ENCODE measurements at regions not wholly inside any gene's neighbourhood (a gene's known extent, or its start where the extent isn't known, plus 50 kb on each side); places are given as distances from the start of the nearest gene placed in this dataset.

GRCh38 chr2:104428155-104428554, 425.8 kb upstream of the POU3F3 start:
- no peak for DNase-seq (ENCODE audit: extremely low spot score)
- ChIA-PET POLR2A (no interaction called here), CTCF (no interaction called here)
- no peak for TF ChIP-seq SP1 (IDR thresholded peaks at IDR 0.05)
- no peak for TF ChIP-seq FOXK2 (IDR thresholded peaks at IDR 0.05)
- TF ChIP-seq CTBP1 (IDR thresholded peaks at IDR 0.05; ENCODE audit: borderline replicate concordance), result no peak
- TF ChIP-seq NFRKB (IDR thresholded peaks at IDR 0.05), result no peak
- TF ChIP-seq FOXA1 (IDR thresholded peaks at IDR 0.05), result no peak
- TF ChIP-seq TARDBP (IDR thresholded peaks at IDR 0.05), result no peak

GRCh38 chr2:104429639-104430358, 424.1 kb upstream of the POU3F3 start:
- ChIA-PET CTCF (no interaction called here), POLR2A (interaction anchor here (0.9 kb wide), 1 partner anchor 80 kb away, joined by 3 read pairs; no protein-coding TSS in a partner anchor)
- DNase-seq (ENCODE audit: extremely low spot score), result no peak
- TF ChIP-seq HDGF (IDR thresholded peaks at IDR 0.05; ENCODE audit: borderline replicate concordance) (no peak), LEF1 (IDR thresholded peaks at IDR 0.05; ENCODE audit: borderline replicate concordance) (no peak), TARDBP (IDR thresholded peaks at IDR 0.05) (no peak), NFRKB (IDR thresholded peaks at IDR 0.05) (no peak), ARNT (IDR thresholded peaks at IDR 0.05) (no peak)

- TF ChIP-seq PKNOX1 (IDR thresholded peaks at IDR 0.05) (no peak), FOXK2 (IDR thresholded peaks at IDR 0.05) (no peak), ARNT (IDR thresholded peaks at IDR 0.05) (no peak)
- no peak for DNase-seq (ENCODE audit: extremely low spot score)
- ChIA-PET POLR2A (interaction anchor here (0.9 kb wide), 1 partner anchor 80 kb away, joined by 3 read pairs; no protein-coding TSS in a partner anchor), CTCF (no interaction called here)
Measured at GRCh38 chr2:104430359-104430740, 423.6 kb upstream of the POU3F3 start.

GRCh38 chr2:104430852-104431251, 423.1 kb upstream of the POU3F3 start:
- ChIA-PET CTCF (no interaction called here), POLR2A (interaction anchor here (0.9 kb wide), 1 partner anchor 81 kb away, joined by 3 read pairs; no protein-coding TSS in a partner anchor)
- no peak for DNase-seq (ENCODE audit: extremely low spot score)
- no peak for TF ChIP-seq LEF1 (IDR thresholded peaks at IDR 0.05; ENCODE audit: borderline replicate concordance)
- no peak for TF ChIP-seq SP1 (IDR thresholded peaks at IDR 0.05)
- no peak for TF ChIP-seq NFRKB (IDR thresholded peaks at IDR 0.05)
- TF ChIP-seq L3MBTL2 (conservative IDR thresholded peaks at IDR 0.05), result no peak
- no peak for TF ChIP-seq FOXK2 (IDR thresholded peaks at IDR 0.05)

GRCh38 chr2:104431701-104432121, 422.2 kb upstream of the POU3F3 start:
- ChIA-PET CTCF (interaction anchor here (0.6 kb wide), 1 partner anchor 1138 kb away, joined by 4 read pairs; no protein-coding TSS in a partner anchor), POLR2A (no interaction called here)
- TF ChIP-seq ELF4 (IDR thresholded peaks at IDR 0.05) (no peak), TARDBP (IDR thresholded peaks at IDR 0.05) (no peak), HDGF (IDR thresholded peaks at IDR 0.05; ENCODE audit: borderline replicate concordance) (no peak), FOXA1 (IDR thresholded peaks at IDR 0.05) (no peak), SUZ12 (IDR thresholded peaks at IDR 0.05) (no peak), FOXM1 (IDR thresholded peaks at IDR 0.05; ENCODE audit: borderline replicate concordance) (no peak), LEF1 (IDR thresholded peaks at IDR 0.05; ENCODE audit: borderline replicate concordance) (no peak), ARNT (IDR thresholded peaks at IDR 0.05) (no peak), FOXK2 (IDR thresholded peaks at IDR 0.05) (no peak), BHLHE40 (IDR thresholded peaks at IDR 0.05; ENCODE audit: borderline replicate concordance) (no peak), L3MBTL2 (conservative IDR thresholded peaks at IDR 0.05) (no peak), PKNOX1 (IDR thresholded peaks at IDR 0.05) (no peak), NFRKB (IDR thresholded peaks at IDR 0.05) (no peak), ZNF384 (IDR thresholded peaks at IDR 0.05) (no peak), SP1 (IDR thresholded peaks at IDR 0.05) (no peak), CTBP1 (IDR thresholded peaks at IDR 0.05; ENCODE audit: borderline replicate concordance) (no peak)
- DNase-seq (ENCODE audit: extremely low spot score), result no peak

- CTCF ChIA-PET, result interaction anchor here (0.7 kb wide), 1 partner anchor 417 kb away, joined by 3 read pairs; no protein-coding TSS in a partner anchor
- POLR2A ChIA-PET, result no interaction called here
- TF ChIP-seq ELF4 (IDR thresholded peaks at IDR 0.05) (no peak), NFRKB (IDR thresholded peaks at IDR 0.05) (no peak), LEF1 (IDR thresholded peaks at IDR 0.05; ENCODE audit: borderline replicate concordance) (no peak), SUZ12 (IDR thresholded peaks at IDR 0.05) (no peak)
- no peak for DNase-seq (ENCODE audit: extremely low spot score)
Measured at GRCh38 chr2:104432401-104432800, 421.5 kb upstream of the POU3F3 start.

GRCh38 chr2:104432991-104433390, 420.9 kb upstream of the POU3F3 start:
- POLR2A ChIA-PET, result no interaction called here
- CTCF ChIA-PET, result interaction anchor here (0.6 to 0.7 kb wide), 2 partner anchors 416 to 519 kb away, joined by 3 read pairs; no protein-coding TSS in a partner anchor
- no peak for DNase-seq (ENCODE audit: extremely low spot score)
- TF ChIP-seq HDGF (IDR thresholded peaks at IDR 0.05; ENCODE audit: borderline replicate concordance) (no peak), FOXM1 (IDR thresholded peaks at IDR 0.05; ENCODE audit: borderline replicate concordance) (no peak), ZNF384 (IDR thresholded peaks at IDR 0.05) (no peak), FOXK2 (IDR thresholded peaks at IDR 0.05) (no peak), FOXA1 (IDR thresholded peaks at IDR 0.05) (no peak), ELF4 (IDR thresholded peaks at IDR 0.05) (no peak), SP1 (IDR thresholded peaks at IDR 0.05) (no peak), L3MBTL2 (conservative IDR thresholded peaks at IDR 0.05) (no peak), NFRKB (IDR thresholded peaks at IDR 0.05) (no peak), SUZ12 (IDR thresholded peaks at IDR 0.05) (no peak), CTBP1 (IDR thresholded peaks at IDR 0.05; ENCODE audit: borderline replicate concordance) (no peak), LEF1 (IDR thresholded peaks at IDR 0.05; ENCODE audit: borderline replicate concordance) (no peak), ARNT (IDR thresholded peaks at IDR 0.05) (no peak), TARDBP (IDR thresholded peaks at IDR 0.05) (no peak)
